ENCODE measurements at regions not wholly inside any gene's neighbourhood (a gene's known extent, or its start where the extent isn't known, plus 50 kb on each side); places are given as distances from the start of the nearest gene placed in this dataset.

GRCh38 chr3:130621824-130622223 is 104.8 kb downstream of the COL6A6 start:
- Histone ChIP-seq H3K4me3 (ENCODE audit: extremely low read depth in 1 of 4, insufficient read depth in 2 of 4, low read depth in 3 of 4, low read length in 4 of 4) (no peak overlapping the region), H3K4me2 (ENCODE audit: insufficient read depth in 1 of 2, low read depth in 2 of 2, low read length in 2 of 2) (no peak overlapping the region), H4K8ac (ENCODE audit: extremely low read depth, insufficient read depth, low read length) (no peak overlapping the region), H2BK15ac (ENCODE audit: low read length) (no peak overlapping the region), H3K23me2 (ENCODE audit: low read depth, low read length) (no peaks in the 10 kb centered on the region), H2AK5ac (ENCODE audit: low read depth, low read length) (no peak overlapping the region), H4K5ac (ENCODE audit: insufficient read length, low read depth, low read length) (no peak overlapping the region), H2BK12ac (ENCODE audit: low read depth, low read length) (no peak overlapping the region), H3K27me3 (replicated peaks in 1 of 4; ENCODE audit: control insufficient read depth in 3 of 4, extremely low read depth in 1 of 4, insufficient read depth in 3 of 4, low read length in 3 of 4) (no peaks in the 10 kb centered on the region; a peak in 1 of 7 replicates), H3K4me1 (replicated peaks in 1 of 4; ENCODE audit: control insufficient read depth in 3 of 4, insufficient read depth in 4 of 4, low read length in 3 of 4) (no peaks in the 10 kb centered on the region), H2BK5ac (ENCODE audit: low read depth, low read length) (no peak overlapping the region), H3K27ac (ENCODE audit: low read depth, low read length) (no peak overlapping the region), H4K91ac (replicated peaks; ENCODE audit: insufficient read length, low read length) (no peak overlapping the region), H3K4ac (replicated peaks; ENCODE audit: insufficient read length, low read depth, low read length) (no peak overlapping the region), H3K56ac (replicated peaks; ENCODE audit: insufficient read length, low read depth, low read length) (no peak overlapping the region), H2BK20ac (ENCODE audit: low read length) (no peak overlapping the region), H2AFZ (ENCODE audit: low read length) (no peak overlapping the region), H3K9me3 (ENCODE audit: insufficient read depth in 2 of 2, low read depth in 1 of 2, low read length in 1 of 2) (no peaks in the 10 kb centered on the region), H3K79me1 (ENCODE audit: low read depth, low read length) (no peaks in the 10 kb centered on the region), H3K18ac (ENCODE audit: extremely low read depth, low read length) (no peak overlapping the region), H3K14ac (ENCODE audit: insufficient read length) (no peak overlapping the region), H2BK120ac (replicated peaks; ENCODE audit: low read depth, low read length) (no peak overlapping the region), H3K9ac (replicated peaks in 1 of 4; ENCODE audit: extremely low read depth in 1 of 4, low read depth in 3 of 4, low read length in 3 of 4) (no peak overlapping the region), H3K79me2 (ENCODE audit: control insufficient read depth in 1 of 2, insufficient read depth in 2 of 2, low read length in 2 of 2) (no peaks in the 10 kb centered on the region), H3K36me3 (ENCODE audit: control insufficient read depth in 2 of 4, insufficient read depth in 4 of 4, low read length in 3 of 4) (no peaks in the 10 kb centered on the region), H3K23ac (ENCODE audit: insufficient read length) (no peak overlapping the region), H4K20me1 (replicated peaks in 1 of 2; ENCODE audit: control insufficient read depth in 1 of 2, insufficient read depth in 2 of 2, low read length in 2 of 2) (no peaks in the 10 kb centered on the region)
- ChIA-PET POLR2A (ENCODE audit: partially characterized antibody) (no interaction called here), CTCF (ENCODE audit: partially characterized antibody) (no interaction called here)
- FAIRE-seq (no peak), DNase-seq (ENCODE audit: low read depth in 1 of 2, low spot score in 2 of 2) (no peak)
- WGBS, 2 experiments (ENCODE audit: extremely low coverage in 1 of 2, insufficient coverage in 1 of 2, insufficient read length in 1 of 2, insufficient replicate concordance in 2 of 2, low coverage in 1 of 2, low lambda C conversion rate in 2 of 2, missing lambda C conversion rate in 1 of 2): 74% methylated on average over 2 of the region's 3 CpGs; no CpG with 5 or more reads in 1 of the 2 experiments
- TF ChIP-seq SIX5 (IDR thresholded peaks at IDR 0.05; ENCODE audit: low read depth, low read length) (no peak), KDM5A (IDR thresholded peaks at IDR 0.05; ENCODE audit: low read length) (no peak), KDM4A (IDR thresholded peaks at IDR 0.05; ENCODE audit: low read depth, low read length, severe bottlenecking) (no peak), GABPA (IDR thresholded peaks at IDR 0.05; ENCODE audit: borderline replicate concordance, insufficient read depth, low read length) (no peak), ATF3 (IDR thresholded peaks at IDR 0.05; ENCODE audit: insufficient read depth, low read depth, low read length) (no peak), HDAC2 (IDR thresholded peaks at IDR 0.05; ENCODE audit: borderline replicate concordance in 1 of 2, low read depth in 2 of 2, low read length in 2 of 2) (no peak)
- TF ChIP-seq, protein P1, sequence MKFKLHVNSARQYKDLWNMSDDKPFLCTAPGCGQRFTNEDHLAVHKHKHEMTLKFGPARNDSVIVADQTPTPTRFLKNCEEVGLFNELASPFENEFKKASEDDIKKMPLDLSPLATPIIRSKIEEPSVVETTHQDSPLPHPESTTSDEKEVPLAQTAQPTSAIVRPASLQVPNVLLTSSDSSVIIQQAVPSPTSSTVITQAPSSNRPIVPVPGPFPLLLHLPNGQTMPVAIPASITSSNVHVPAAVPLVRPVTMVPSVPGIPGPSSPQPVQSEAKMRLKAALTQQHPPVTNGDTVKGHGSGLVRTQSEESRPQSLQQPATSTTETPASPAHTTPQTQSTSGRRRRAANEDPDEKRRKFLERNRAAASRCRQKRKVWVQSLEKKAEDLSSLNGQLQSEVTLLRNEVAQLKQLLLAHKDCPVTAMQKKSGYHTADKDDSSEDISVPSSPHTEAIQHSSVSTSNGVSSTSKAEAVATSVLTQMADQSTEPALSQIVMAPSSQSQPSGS (IDR thresholded peaks at IDR 0.05; ENCODE audit: low read length): no peak

All from H1 (cell line).